ENCODE measurements at regions not wholly inside any gene's neighbourhood (a gene's known extent, or its start where the extent isn't known, plus 50 kb on each side); places are given as distances from the start of the nearest gene placed in this dataset.
"Not testable (repeated sequence)": the region's sequence is repeated elsewhere in the genome, so short reads cannot be mapped to it uniquely, and the experiment has no call there.

- no peak for DNase-seq (ENCODE audit: low read depth)
Observed at GRCh38 chr15:24146251-24146650, 459.1 kb upstream of the NDN start.

- DNase-seq (ENCODE audit: low read depth): no peak
Observed at GRCh38 chr15:24150542-24150941, 463.4 kb upstream of the NDN start.

GRCh38 chr15:24158306-24158705 is 471.2 kb upstream of the NDN start:
- DNase-seq (ENCODE audit: low read depth): not testable (repeated sequence)

GRCh38 chr15:24165512-24165911 is 478.4 kb upstream of the NDN start:
- DNase-seq (ENCODE audit: low read depth): not testable (repeated sequence)

GRCh38 chr15:24202297-24202696 is 473.3 kb upstream of the NPAP1 start:
- not testable (repeated sequence) for DNase-seq (ENCODE audit: low read depth)

GRCh38 chr15:24211742-24212476 is 463.7 kb upstream of the NPAP1 start:
- peak; percentile 85 for DNase-seq (ENCODE audit: low read depth)

GRCh38 chr15:24223739-24224138 is 451.8 kb upstream of the NPAP1 start:
- DNase-seq (ENCODE audit: low read depth): no peak

- DNase-seq (ENCODE audit: low read depth): no peak
Observed at GRCh38 chr15:24224161-24224560, 451.4 kb upstream of the NPAP1 start.

GRCh38 chr15:24228922-24229321 is 446.7 kb upstream of the NPAP1 start:
- not testable (repeated sequence) for DNase-seq (ENCODE audit: low read depth)

GRCh38 chr15:24233134-24233533 is 442.4 kb upstream of the NPAP1 start:
- DNase-seq (ENCODE audit: low read depth): not testable (repeated sequence)

- DNase-seq (ENCODE audit: low read depth): not testable (repeated sequence)
Observed at GRCh38 chr15:24240580-24240979, 435.0 kb upstream of the NPAP1 start.

- DNase-seq (ENCODE audit: low read depth): not testable (repeated sequence)
Observed at GRCh38 chr15:24259106-24259505, 416.5 kb upstream of the NPAP1 start.

GRCh38 chr15:24260407-24260806 is 415.2 kb upstream of the NPAP1 start:
- not testable (repeated sequence) for DNase-seq (ENCODE audit: low read depth)

GRCh38 chr15:24260854-24261253 is 414.7 kb upstream of the NPAP1 start:
- not testable (repeated sequence) for DNase-seq (ENCODE audit: low read depth)

- peak; percentile 8 for DNase-seq (ENCODE audit: low read depth)
Observed at GRCh38 chr15:24268536-24269165, 406.9 kb upstream of the NPAP1 start.

GRCh38 chr15:24269166-24269571 is 406.4 kb upstream of the NPAP1 start:
- DNase-seq (ENCODE audit: low read depth): peak; percentile 51

GRCh38 chr15:24269923-24270322 is 405.7 kb upstream of the NPAP1 start:
- no peak for DNase-seq (ENCODE audit: low read depth)

- DNase-seq (ENCODE audit: low read depth): not testable (repeated sequence)
Observed at GRCh38 chr15:24271496-24272244, 403.9 kb upstream of the NPAP1 start.

- no peak for DNase-seq (ENCODE audit: low read depth)
Observed at GRCh38 chr15:24292837-24293236, 382.7 kb upstream of the NPAP1 start.

GRCh38 chr15:24300804-24301368 is 374.7 kb upstream of the NPAP1 start:
- not testable (repeated sequence) for DNase-seq (ENCODE audit: low read depth)

GRCh38 chr15:24301999-24302398 is 373.6 kb upstream of the NPAP1 start:
- peak; percentile 11 for DNase-seq (ENCODE audit: low read depth)

- not testable (repeated sequence) for DNase-seq (ENCODE audit: low read depth)
Observed at GRCh38 chr15:24304747-24305146, 370.8 kb upstream of the NPAP1 start.

Measured in HT1080 (cell line).